HG03442 (cell line): ENCODE measurements at regions not wholly inside any gene's neighbourhood (a gene's known extent, or its start where the extent isn't known, plus 50 kb on each side); places are given as distances from the start of the nearest gene placed in this dataset.
"Not testable (repeated sequence)": the region's sequence is repeated elsewhere in the genome, so short reads cannot be mapped to it uniquely, and the experiment has no call there.

ENCODE experiments used
- ATAC-seq: cut with Tn5 transposase; IDR thresholded peaks from one replicate; pipeline ENCODE4 v1.9.1; 2021; ENCODE audit warnings: mild to moderate bottlenecking, moderate library complexity; ENCODE audit not compliant: unreplicated experiment

- not testable (repeated sequence) for ATAC-seq
Measured at GRCh38 chr12:131229079-131229425, 275.3 kb downstream of the ADGRD1 start.

GRCh38 chr12:131229426-131230339, 276.0 kb downstream of the ADGRD1 start:
- ATAC-seq, result no peak

GRCh38 chr12:131230340-131231031, 276.8 kb downstream of the ADGRD1 start:
- no peak for ATAC-seq

- no peak for ATAC-seq
Measured at GRCh38 chr12:131231032-131231980, 277.6 kb downstream of the ADGRD1 start.

- ATAC-seq, result no peak
Measured at GRCh38 chr12:131232036-131232435, 278.3 kb downstream of the ADGRD1 start.

GRCh38 chr12:131232872-131233271, 279.2 kb downstream of the ADGRD1 start:
- ATAC-seq, result not testable (repeated sequence)

- not testable (repeated sequence) for ATAC-seq
Measured at GRCh38 chr12:131233850-131234789, 280.4 kb downstream of the ADGRD1 start.

- ATAC-seq, result not testable (repeated sequence)
Measured at GRCh38 chr12:131234841-131235271, 281.1 kb downstream of the ADGRD1 start.

- ATAC-seq, result no peak
Measured at GRCh38 chr12:131235871-131236271, 282.2 kb downstream of the ADGRD1 start.

- ATAC-seq, result peak; percentile 66
Measured at GRCh38 chr12:131239384-131240094, 285.8 kb downstream of the ADGRD1 start.

- no peak for ATAC-seq
Measured at GRCh38 chr12:131241517-131241916, 287.8 kb downstream of the ADGRD1 start.

- no peak for ATAC-seq
Measured at GRCh38 chr12:131242741-131243496, 289.2 kb downstream of the ADGRD1 start.

GRCh38 chr12:131244157-131244688, 290.5 kb downstream of the ADGRD1 start:
- ATAC-seq, result not testable (repeated sequence)

- not testable (repeated sequence) for ATAC-seq
Measured at GRCh38 chr12:131245161-131245560, 291.5 kb downstream of the ADGRD1 start.

- no peak for ATAC-seq
Measured at GRCh38 chr12:131245564-131246355, 292.1 kb downstream of the ADGRD1 start.

GRCh38 chr12:131247026-131247725, 293.5 kb downstream of the ADGRD1 start:
- ATAC-seq, result not testable (repeated sequence)

GRCh38 chr12:131247875-131248274, 294.2 kb downstream of the ADGRD1 start:
- not testable (repeated sequence) for ATAC-seq
